MM.1S (cell line): ENCODE measurements at regions not wholly inside any gene's neighbourhood (a gene's known extent, or its start where the extent isn't known, plus 50 kb on each side); places are given as distances from the start of the nearest gene placed in this dataset.

Experiments used
- EZH2 ChIP-seq: fragments of 300-600 bp; sonication (generic); optimal IDR thresholded peaks from 2 replicates; pipeline ENCODE3; 2017; ENCODE audit warnings: low read depth, mild to moderate bottlenecking, antibody characterized with exemption, low read length, mixed read lengths
- TF ChIP-seq, protein P1 (sequence below): fragments of 300-600 bp; sonication (generic); IDR thresholded peaks from 2 replicates; pipeline ENCODE4 v1.5.1; 2016; ENCODE audit warnings: antibody characterized with exemption, low read length, mixed read lengths

DNA sequence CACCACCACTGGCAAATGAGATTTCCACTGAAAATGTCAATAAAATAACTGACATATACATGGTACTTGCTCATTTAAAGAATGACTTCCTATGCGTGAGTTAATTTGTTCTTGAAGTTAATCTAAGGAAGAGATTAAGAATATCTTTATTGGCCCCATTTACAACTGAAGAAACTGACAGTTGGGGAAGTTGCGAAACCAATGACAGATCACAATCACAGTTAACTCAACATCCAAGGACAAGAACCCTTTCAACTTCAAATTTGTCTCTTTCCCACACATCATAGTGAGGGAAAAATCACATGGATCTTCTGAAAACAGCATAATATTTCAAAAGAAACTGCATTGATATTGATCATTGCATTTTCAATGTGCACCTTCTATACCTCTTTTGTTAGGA, 565.4 kb downstream of the IRS1 start:
- no peak for TF ChIP-seq EZH2
- TF ChIP-seq, protein P1, sequence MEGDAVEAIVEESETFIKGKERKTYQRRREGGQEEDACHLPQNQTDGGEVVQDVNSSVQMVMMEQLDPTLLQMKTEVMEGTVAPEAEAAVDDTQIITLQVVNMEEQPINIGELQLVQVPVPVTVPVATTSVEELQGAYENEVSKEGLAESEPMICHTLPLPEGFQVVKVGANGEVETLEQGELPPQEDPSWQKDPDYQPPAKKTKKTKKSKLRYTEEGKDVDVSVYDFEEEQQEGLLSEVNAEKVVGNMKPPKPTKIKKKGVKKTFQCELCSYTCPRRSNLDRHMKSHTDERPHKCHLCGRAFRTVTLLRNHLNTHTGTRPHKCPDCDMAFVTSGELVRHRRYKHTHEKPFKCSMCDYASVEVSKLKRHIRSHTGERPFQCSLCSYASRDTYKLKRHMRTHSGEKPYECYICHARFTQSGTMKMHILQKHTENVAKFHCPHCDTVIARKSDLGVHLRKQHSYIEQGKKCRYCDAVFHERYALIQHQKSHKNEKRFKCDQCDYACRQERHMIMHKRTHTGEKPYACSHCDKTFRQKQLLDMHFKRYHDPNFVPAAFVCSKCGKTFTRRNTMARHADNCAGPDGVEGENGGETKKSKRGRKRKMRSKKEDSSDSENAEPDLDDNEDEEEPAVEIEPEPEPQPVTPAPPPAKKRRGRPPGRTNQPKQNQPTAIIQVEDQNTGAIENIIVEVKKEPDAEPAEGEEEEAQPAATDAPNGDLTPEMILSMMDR = no peak
